Stromal cell of bone marrow (primary cell): ENCODE measurements at regions not wholly inside any gene's neighbourhood (a gene's known extent, or its start where the extent isn't known, plus 50 kb on each side); places are given as distances from the start of the nearest gene placed in this dataset.
"Not testable (repeated sequence)": the region's sequence is repeated elsewhere in the genome, so short reads cannot be mapped to it uniquely, and the experiment has no call there.

Experiments
- DNase-seq: peaks from one replicate; pipeline ENCODE4 v3.0.0-alpha.2; 2012; ENCODE audit warnings: low read depth

- DNase-seq = no peak
Measured at GRCh38 chr18:67134911-67135310, 381.6 kb downstream of the DSEL start.

DNA sequence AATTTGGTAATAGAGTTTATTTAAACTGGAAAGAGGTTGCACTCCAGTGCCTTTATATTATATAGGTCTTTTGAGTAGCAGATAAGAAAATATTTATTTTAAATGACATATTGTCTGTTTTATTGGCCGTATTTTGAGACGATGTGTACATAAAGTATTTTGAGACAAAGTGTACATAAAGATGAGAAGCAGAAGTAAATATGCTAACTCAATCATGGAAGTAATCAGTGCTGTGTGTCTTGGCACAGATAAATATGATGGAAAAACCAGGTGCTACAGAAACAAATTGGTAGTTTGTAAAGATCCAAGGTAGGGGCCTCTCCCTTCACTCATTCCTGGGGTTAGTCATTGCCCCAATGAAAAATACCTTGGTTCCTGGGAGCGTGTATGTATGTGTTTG lies 382.9 kb downstream of the DSEL start:
- DNase-seq = no peak

DNA sequence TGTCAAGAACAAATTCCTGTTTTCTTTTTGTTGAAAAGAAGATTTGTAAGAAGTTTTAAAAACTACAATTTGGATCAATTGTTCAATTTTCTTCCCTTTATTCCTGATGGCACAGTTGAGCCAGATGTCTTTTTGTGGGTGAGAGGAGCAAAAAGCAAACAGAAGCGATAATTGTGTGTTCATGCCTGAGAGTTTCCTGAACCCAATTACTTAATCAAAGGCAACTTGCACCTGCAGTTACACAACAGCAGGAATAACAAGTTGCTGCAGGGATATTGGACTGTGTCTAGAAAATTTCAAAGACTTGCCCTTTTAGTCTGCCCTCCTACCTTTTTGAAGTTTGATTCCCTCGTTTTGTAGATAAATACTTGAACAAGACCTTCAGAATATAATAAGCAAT lies 383.6 kb downstream of the DSEL start:
- DNase-seq = no peak

GRCh38 chr18:67131498-67131897 lies 385.0 kb downstream of the DSEL start:
- no peak for DNase-seq

DNA sequence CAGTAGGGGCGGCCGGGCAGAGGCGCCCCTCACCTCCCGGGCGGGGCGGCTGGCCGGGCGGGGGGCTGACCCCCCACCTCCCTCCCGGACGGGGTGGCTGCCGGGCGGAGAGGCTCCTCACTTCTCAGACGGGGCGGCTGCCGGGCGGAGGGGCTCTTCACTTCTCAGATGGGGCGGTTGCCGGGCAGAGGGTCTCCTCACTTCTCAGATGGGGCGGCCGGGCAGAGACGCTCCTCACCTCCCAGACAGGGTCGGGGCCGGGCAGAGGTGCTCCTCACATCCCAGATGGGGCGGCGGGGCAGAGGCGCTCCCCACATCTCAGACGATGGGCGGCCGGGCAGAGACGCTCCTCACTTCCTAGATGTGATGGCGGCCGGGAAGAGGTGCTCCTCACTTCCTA lies 389.8 kb downstream of the DSEL start:
- not testable (repeated sequence) for DNase-seq

DNA sequence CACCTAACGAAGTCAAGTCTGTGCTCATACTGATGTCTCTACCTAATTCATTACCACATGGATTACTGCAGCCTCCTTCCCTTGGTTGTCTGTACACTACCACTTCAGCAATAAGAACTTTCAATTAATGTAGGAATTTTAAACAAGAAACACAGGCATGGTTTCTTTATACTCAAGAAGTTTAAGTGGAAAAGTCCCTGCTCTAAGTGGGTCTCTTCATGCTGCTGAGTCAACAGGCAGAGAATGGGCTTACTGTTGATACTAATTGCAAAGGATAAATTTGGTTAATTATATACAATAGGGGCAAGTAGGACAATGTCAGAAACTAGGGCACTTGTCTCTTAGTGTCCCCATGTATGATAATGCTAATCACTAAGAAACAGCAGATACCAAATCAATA lies 392.6 kb downstream of the DSEL start:
- no peak for DNase-seq

- DNase-seq = no peak
Measured at GRCh38 chr18:67117804-67118203, 398.7 kb downstream of the DSEL start.

- no peak for DNase-seq
Measured at GRCh38 chr18:67109535-67109934, 407.0 kb downstream of the DSEL start.

DNA sequence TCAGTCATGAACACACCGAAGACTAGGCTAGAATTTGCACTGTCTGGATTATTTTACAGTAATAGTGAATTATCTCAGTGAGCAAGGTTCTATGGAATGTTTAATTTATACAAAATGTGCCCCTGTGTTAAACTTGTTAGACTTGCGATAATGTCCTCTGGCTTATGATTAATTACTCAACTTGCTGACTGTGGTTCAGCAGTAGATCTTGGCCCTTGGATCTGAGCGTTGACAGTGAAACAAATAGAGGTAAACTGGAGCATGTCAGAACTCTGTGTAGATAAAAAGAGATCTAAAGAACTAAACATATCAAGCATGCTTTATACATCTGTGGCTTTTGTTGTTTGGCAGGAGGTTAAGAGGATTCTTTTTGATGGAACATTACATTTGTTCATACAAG lies 407.6 kb downstream of the DSEL start:
- DNase-seq = no peak

GRCh38 chr18:67104700-67105284 lies 411.7 kb downstream of the DSEL start:
- peak; percentile 66 for DNase-seq

- DNase-seq = no peak
Measured at GRCh38 chr18:67094123-67094522, 422.4 kb downstream of the DSEL start.

DNA sequence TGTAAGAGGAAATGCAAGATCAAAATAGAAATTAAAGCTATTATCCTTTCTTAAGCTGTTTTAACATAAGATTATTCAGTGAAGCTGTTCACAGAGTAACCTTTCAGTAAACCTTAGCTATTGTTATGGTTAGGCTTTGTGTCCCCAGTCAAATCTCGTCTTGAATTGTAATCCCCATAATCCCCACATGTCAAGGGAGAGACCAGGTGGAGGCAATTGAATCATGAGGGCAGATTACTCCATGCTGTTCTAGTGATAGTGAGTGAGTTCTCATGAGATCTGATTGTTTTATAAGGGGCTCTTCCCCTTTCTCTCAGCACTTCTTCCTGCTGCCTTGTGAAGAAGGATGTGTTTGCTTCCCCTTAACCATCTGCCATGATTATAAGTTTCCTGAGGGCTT lies 424.4 kb downstream of the DSEL start:
- no peak for DNase-seq

- DNase-seq = no peak
Measured at GRCh38 chr18:67081482-67082211, 434.9 kb downstream of the DSEL start.

- no peak for DNase-seq
Measured at GRCh38 chr18:67080601-67081000, 435.9 kb downstream of the DSEL start.

DNA sequence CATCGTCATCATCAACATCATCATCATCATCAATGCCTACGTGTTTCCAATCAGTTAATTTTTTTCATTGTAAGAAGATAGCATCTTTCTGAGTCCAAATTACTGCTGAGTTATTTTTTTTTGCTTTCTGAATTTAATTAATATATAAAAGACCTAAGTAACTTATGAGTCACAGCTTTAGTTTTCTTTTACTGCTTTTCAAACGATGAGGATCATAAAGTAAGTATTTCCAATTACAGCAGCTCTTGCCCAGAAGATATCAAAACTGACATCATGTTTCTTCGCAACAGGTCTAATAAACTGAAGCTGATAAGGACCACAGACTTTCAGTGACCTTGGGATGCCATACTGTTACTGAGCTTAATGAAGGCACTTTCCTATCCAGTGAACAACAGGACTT lies 442.2 kb downstream of the DSEL start:
- DNase-seq = no peak

DNA sequence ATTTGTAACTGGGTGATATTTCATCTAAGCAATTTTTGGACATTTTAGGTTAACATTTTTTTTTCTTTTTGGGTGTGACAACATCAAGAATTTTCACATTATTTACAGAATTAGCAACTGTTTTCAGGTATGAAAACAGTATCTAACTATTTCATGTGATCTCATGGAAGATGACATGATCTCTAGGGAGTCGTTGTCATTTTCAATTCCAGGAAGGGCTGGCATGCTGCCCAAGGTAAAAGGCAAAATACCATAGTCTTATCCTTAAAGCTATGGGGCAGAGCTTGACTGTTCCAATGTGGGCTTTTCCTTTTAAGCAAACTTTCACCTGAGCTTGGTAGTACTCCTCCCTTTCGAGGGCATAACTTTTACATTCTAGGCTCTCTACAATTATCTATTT lies 443.7 kb downstream of the DSEL start:
- no peak for DNase-seq

DNA sequence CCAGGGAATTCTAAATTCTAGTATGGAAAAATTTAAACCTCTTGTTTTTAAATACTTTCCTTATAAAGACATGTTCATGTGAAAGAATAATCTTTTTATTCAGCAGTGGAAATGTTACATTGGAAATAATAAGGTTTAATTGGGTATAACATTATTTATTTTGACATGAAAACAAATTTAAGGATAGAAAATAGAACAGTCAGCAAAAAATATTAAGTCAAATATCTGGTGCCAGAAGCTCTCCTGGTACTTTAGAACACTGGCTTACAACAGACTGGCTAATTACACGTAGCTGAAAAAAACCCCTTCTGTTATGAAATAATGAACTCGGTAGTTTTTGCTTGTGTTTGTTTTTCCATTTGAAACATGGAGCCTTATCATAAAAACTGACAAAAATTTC lies 447.9 kb downstream of the DSEL start:
- no peak for DNase-seq

DNA sequence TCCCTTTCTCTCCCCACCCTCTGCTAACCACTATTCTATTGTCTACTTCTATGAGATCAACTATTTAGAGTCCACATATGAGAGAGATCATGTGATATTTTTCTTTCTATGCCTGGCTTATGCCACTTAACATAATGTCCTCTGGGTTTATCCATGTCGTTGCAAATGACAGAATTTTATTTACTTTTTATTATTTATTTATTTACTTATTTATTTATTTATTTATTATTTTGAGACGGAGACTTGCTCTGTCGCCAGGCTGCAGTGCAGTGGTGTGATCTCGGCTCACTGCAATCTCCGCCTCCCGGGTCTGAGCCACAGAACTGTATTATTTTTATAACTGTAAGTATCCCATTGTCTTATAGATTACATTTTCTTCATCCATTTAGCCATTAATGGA lies 443.4 kb upstream of the CDH19 start:
- DNase-seq = no peak

DNA sequence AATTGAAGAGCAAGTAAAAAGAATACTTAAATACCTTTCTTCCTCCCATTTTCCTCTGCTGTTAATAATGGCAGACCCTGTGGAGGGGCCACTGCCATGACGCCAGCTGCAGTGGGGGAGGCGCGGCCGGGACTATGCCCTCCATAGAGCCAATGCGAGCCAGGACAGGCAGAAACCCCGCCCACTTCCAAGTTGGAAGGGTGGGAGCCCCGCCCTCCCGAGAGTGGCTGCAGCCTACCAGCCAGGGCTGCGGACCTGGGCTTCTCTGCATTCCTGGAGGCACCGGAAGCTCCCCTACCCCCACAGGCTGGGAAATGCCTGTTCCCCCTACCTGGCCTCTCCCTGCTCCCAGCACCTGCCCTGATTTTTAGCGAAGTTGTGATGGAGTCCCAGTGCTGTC lies 439.4 kb upstream of the CDH19 start:
- DNase-seq = no peak

GRCh38 chr18:67041334-67041733 lies 437.4 kb upstream of the CDH19 start:
- no peak for DNase-seq

GRCh38 chr18:67035026-67035425 lies 431.1 kb upstream of the CDH19 start:
- DNase-seq = no peak

- no peak for DNase-seq
Measured at GRCh38 chr18:67023059-67023458, 419.2 kb upstream of the CDH19 start.

DNA sequence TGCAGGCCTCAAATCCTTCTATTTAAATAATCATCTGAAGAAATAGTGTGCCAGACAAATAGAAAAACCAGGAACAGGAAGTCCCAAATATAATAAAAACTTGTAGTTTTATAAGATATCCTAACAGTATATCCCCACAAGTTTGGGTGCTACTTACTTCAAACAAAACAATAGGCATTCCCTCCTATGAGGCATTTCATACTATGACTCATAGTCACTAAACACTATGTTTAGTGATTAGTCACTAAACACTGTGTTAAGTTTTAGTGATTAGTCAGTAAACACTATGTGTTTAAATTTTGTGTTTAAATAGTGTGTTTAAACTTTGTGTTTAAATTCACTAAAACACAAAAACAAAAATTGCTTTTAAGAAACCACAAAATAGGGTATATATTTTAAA lies 407.0 kb upstream of the CDH19 start:
- DNase-seq = no peak

- DNase-seq = no peak
Measured at GRCh38 chr18:67007999-67008398, 404.1 kb upstream of the CDH19 start.
